CD4-positive, CD25-positive, alpha-beta regulatory T cell (primary cell): ENCODE measurements at regions not wholly inside any gene's neighbourhood (a gene's known extent, or its start where the extent isn't known, plus 50 kb on each side); places are given as distances from the start of the nearest gene placed in this dataset.

ENCODE experiments used
- ATAC-seq, 2 donors: fragments of 150-1000 bp; cut with Tn5 transposase; one replicate each; pipeline ENCODE4 v1.10.0; 2021; ENCODE audit warnings: low read depth in 2 of 2, moderate number of reproducible peaks in 2 of 2, moderate library complexity in 1 of 2
- DNase-seq, 3 donors: peaks; one replicate each; pipeline versions ENCODE4 v3.0.0 to v3.0.0-alpha.2; 2012 to 2022; ENCODE audit warnings: mixed read lengths in 1 of 3
- H3K27ac ChIP-seq: one replicate; pipeline ENCODE4 v1.7.0; 2013; ENCODE audit warnings: mild to moderate bottlenecking, low read length; ENCODE audit not compliant: insufficient read depth, poor library complexity, severe bottlenecking
- H3K27me3 ChIP-seq: one replicate; pipeline ENCODE4 v1.7.0; 2013; ENCODE audit warnings: low read length; ENCODE audit not compliant: control insufficient read depth, insufficient read depth
- H3K36me3 ChIP-seq: one replicate; pipeline ENCODE4 v1.7.0; 2013; ENCODE audit warnings: mild to moderate bottlenecking, low read length, moderate library complexity; ENCODE audit not compliant: control insufficient read depth, insufficient read depth
- H3K4me1 ChIP-seq: 2 replicates; pipeline ENCODE4 v1.7.0; 2013; ENCODE audit warnings: mild to moderate bottlenecking, low read length; ENCODE audit not compliant: insufficient read depth, control insufficient read depth, poor library complexity, severe bottlenecking
- H3K4me3 ChIP-seq: one replicate; pipeline ENCODE4 v1.7.0; 2013; ENCODE audit warnings: low read depth, mild to moderate bottlenecking, low read length, moderate library complexity
- H3K9me3 ChIP-seq, 2 experiments: 1 replicate in 1 of 2; 2 replicates in 1 of 2; pipeline ENCODE4 v1.7.0; 2013; ENCODE audit warnings: low read length in 2 of 2, mild to moderate bottlenecking in 1 of 2, moderate library complexity in 1 of 2; ENCODE audit not compliant: control insufficient read depth in 2 of 2
- H3K27ac Mint-ChIP-seq, 3 donors: one replicate each; pipeline ENCODE4 v1.8.0; 2020 to 2022; ENCODE audit warnings: mild to moderate bottlenecking in 3 of 3, mixed read lengths in 3 of 3, moderate library complexity in 2 of 3
- H3K27me3 Mint-ChIP-seq: one replicate; pipeline ENCODE4 v1.8.0; 2022; ENCODE audit warnings: mild to moderate bottlenecking, mixed read lengths
- H3K36me3 Mint-ChIP-seq: one replicate; pipeline ENCODE4 v1.8.0; 2020; ENCODE audit warnings: mixed read lengths
- H3K4me1 Mint-ChIP-seq, 4 donors: one replicate each; pipeline ENCODE4 v1.8.0; 2020 to 2022; ENCODE audit warnings: mixed read lengths in 4 of 4, mild to moderate bottlenecking in 1 of 4
- H3K4me3 Mint-ChIP-seq, 4 donors: one replicate each; pipeline ENCODE4 v1.8.0; 2020 to 2022; ENCODE audit warnings: mild to moderate bottlenecking in 4 of 4, mixed read lengths in 4 of 4, moderate library complexity in 3 of 4
- H3K9me3 Mint-ChIP-seq, 7 donors: one replicate each; pipeline ENCODE4 v1.8.0; 2020 to 2022; ENCODE audit warnings: mixed read lengths in 7 of 7, mild to moderate bottlenecking in 3 of 7, moderate library complexity in 2 of 7

DNA sequence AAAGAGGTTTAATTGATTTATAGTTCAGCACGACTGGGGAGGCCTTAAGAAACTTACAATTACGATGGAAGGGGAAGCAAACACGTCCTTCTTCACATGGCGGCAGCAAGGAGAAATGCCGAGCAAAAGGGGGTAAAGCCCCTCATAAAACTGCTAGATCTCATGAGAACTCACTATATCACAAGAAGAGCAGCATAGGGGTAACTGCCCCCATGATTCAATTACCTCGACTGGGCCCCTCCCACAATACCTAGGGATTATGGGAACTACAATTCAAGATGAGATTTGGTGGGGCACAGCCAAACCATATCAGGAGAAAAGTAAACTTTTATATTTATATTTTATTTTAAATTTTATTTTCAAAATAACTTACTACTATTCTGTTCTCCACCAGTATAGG is 272.0 kb downstream of the MYCN start:
- peaks cover 8% of the 10 kb centered on the region for H3K27me3 Mint-ChIP-seq
- ATAC-seq (no peak), DNase-seq (no peak)
- no peak overlapping the region for H3K4me3 Mint-ChIP-seq
- peaks cover 0 to 2% (median 0%) of the 10 kb centered on the region in 7 donors for H3K9me3 Mint-ChIP-seq
- Histone ChIP-seq H3K27ac (no peak overlapping the region), H3K36me3 (no peaks in the 10 kb centered on the region), H3K4me1 (no peaks in the 10 kb centered on the region), H3K9me3 (no peaks in the 10 kb centered on the region), H3K4me3 (no peak overlapping the region), H3K27me3 (no peaks in the 10 kb centered on the region)
- H3K27ac Mint-ChIP-seq: no peak overlapping the region
- no peaks in the 10 kb centered on the region for H3K36me3 Mint-ChIP-seq
- H3K4me1 Mint-ChIP-seq: no peaks in the 10 kb centered on the region

DNA sequence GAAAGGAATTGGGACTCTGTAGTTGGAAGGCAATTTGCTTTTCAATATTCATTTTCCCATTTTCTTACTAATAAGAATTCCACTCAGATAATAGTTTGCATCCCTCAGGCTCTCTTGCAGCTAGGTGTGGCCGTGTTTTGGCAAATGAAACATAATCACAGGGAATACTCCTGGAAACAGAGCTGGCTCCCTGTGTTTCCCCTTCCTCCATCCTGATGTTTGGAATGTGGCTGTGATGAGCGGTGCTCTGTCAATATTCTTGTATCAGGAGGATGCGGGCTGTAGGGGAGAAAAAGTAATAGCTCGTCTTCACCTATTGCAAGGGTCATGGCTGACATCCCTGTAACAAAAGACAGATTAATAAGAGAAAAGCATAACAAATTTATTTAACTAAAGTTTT is 271.0 kb downstream of the MYCN start:
- Histone ChIP-seq H3K27me3 (no peaks in the 10 kb centered on the region), H3K4me1 (no peaks in the 10 kb centered on the region), H3K9me3 (no peaks in the 10 kb centered on the region), H3K36me3 (no peaks in the 10 kb centered on the region), H3K4me3 (no peak overlapping the region), H3K27ac (no peak overlapping the region)
- Mint-ChIP-seq H3K4me1 (no peaks in the 10 kb centered on the region), H3K9me3 (peaks cover 0 to 5% (median 0%) of the 10 kb centered on the region in 7 donors), H3K36me3 (no peaks in the 10 kb centered on the region), H3K27ac (no peak overlapping the region), H3K27me3 (peaks cover 4% of the 10 kb centered on the region), H3K4me3 (no peak overlapping the region)
- ATAC-seq (no peak), DNase-seq (no peak)

DNA sequence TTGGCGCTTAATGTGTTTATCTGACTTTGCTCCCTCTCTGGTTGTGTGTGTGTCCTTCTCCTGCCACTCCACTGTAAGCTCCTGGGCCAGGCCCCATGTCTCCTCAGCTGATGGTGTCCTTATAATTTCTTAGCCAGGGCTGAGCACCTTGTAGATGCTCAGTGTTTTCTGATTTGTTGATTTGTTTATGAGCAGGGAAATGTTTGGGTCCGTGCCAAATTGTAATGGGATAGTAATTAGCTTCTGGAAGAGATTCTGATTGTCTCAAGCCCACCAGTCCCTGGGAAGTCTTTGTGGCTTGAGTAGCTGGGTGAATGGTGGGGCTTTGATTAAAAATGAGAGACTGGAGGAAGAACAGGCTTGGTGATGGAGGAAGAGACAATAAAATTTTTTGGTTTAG is 270.5 kb downstream of the MYCN start:
- no peaks in the 10 kb centered on the region for H3K36me3 ChIP-seq
- H3K27me3 ChIP-seq: no peaks in the 10 kb centered on the region
- Mint-ChIP-seq H3K4me1 (no peaks in the 10 kb centered on the region), H3K4me3 (no peak overlapping the region), H3K27me3 (peaks cover 4% of the 10 kb centered on the region), H3K27ac (no peak overlapping the region), H3K9me3 (peaks cover 0 to 5% (median 0%) of the 10 kb centered on the region in 7 donors), H3K36me3 (no peaks in the 10 kb centered on the region)
- no peak overlapping the region for H3K4me3 ChIP-seq
- H3K4me1 ChIP-seq: no peaks in the 10 kb centered on the region
- no peak overlapping the region for H3K27ac ChIP-seq
- DNase-seq (no peak), ATAC-seq (no peak)
- no peaks in the 10 kb centered on the region for H3K9me3 ChIP-seq

DNA sequence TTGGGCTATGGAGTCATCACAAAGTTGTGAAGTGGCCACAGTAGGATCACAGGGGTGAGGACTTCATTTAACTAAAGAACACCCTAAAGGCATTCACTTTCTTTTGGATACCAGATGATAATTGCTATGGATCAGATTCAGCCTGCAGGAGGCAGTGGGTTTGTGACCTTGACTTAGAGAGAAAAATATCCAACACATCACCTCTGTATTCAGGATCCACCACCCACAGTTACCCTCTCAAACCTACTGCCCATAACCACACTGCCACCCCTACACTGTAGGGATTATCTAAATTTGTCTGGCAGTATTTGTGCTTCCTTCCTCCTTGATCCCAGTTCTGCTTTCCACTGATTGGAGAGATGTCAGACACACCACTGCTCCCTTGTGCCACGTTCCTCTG is 269.4 kb downstream of the MYCN start:
- Mint-ChIP-seq H3K27ac (no peak overlapping the region), H3K9me3 (peaks cover 0 to 5% (median 0%) of the 10 kb centered on the region in 7 donors), H3K36me3 (no peaks in the 10 kb centered on the region), H3K4me1 (no peaks in the 10 kb centered on the region), H3K4me3 (no peak overlapping the region), H3K27me3 (peaks cover 4% of the 10 kb centered on the region)
- no peaks in the 10 kb centered on the region for H3K36me3 ChIP-seq
- no peaks in the 10 kb centered on the region for H3K4me1 ChIP-seq
- no peak overlapping the region for H3K4me3 ChIP-seq
- no peak overlapping the region for H3K27ac ChIP-seq
- H3K27me3 ChIP-seq: no peaks in the 10 kb centered on the region
- ATAC-seq (no peak), DNase-seq (no peak)
- no peaks in the 10 kb centered on the region for H3K9me3 ChIP-seq

DNA sequence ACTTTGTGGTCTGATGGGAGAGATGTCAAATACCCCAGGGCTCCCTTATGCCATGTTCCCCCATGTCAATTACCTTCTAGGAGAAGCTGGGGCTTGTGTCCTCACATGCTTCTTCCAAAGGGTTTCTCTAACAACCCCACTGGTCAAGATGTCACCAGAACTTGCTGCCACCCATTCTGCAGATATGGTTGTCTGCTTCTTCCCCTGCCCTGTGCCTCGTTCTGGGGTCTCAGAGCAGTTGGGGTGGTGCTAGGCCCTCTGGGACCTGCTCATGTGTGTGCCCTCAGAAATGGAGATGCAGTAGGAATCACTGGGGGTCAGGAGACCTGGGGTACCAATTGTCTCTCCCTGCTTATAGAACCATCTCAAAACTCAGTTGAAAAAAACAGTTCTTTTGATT is 268.6 kb downstream of the MYCN start:
- H3K36me3 ChIP-seq: no peaks in the 10 kb centered on the region
- Mint-ChIP-seq H3K36me3 (no peaks in the 10 kb centered on the region), H3K4me1 (no peaks in the 10 kb centered on the region), H3K9me3 (peaks cover 0 to 5% (median 0%) of the 10 kb centered on the region in 7 donors), H3K4me3 (no peak overlapping the region), H3K27me3 (peaks cover 4% of the 10 kb centered on the region), H3K27ac (no peak overlapping the region)
- H3K27ac ChIP-seq: no peak overlapping the region
- ATAC-seq: no peak
- no peaks in the 10 kb centered on the region for H3K9me3 ChIP-seq
- H3K4me1 ChIP-seq: no peaks in the 10 kb centered on the region
- DNase-seq: no peak
- no peaks in the 10 kb centered on the region for H3K27me3 ChIP-seq
- H3K4me3 ChIP-seq: no peak overlapping the region

DNA sequence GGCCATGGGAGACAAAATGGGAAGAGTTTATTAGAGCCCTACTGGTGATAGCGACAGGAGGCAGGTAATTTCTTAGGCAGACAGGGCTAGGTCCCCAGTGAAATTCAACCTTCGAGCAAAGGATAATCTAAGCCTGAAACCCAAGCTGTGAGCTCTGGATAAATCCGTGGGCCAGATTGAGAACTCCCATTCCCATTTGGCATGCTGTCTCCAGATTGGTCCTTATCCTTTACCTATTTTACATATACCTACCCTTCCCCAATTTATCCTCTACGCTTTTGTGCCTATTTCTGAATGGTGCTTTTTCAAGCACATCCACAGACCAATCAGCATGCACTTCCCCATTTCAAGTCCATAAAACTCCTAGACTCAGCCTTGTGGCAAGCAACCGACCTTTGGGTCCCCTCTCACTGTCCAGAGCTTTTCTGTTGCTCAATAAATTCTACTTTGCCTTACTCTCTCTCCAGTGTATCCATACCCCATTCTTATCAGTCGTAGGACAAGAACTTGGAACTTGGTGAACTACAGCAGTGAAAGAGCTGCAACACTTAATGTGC is 268.0 kb downstream of the MYCN start:
- Histone ChIP-seq H3K27ac (no peak overlapping the region), H3K4me3 (no peak overlapping the region), H3K4me1 (no peaks in the 10 kb centered on the region), H3K27me3 (no peaks in the 10 kb centered on the region), H3K9me3 (no peaks in the 10 kb centered on the region), H3K36me3 (no peaks in the 10 kb centered on the region)
- H3K9me3 Mint-ChIP-seq: peaks cover 0 to 5% (median 0%) of the 10 kb centered on the region in 7 donors
- no peak for ATAC-seq
- no peak overlapping the region for H3K27ac Mint-ChIP-seq
- H3K27me3 Mint-ChIP-seq: peaks cover 4% of the 10 kb centered on the region
- H3K4me1 Mint-ChIP-seq: no peaks in the 10 kb centered on the region
- H3K36me3 Mint-ChIP-seq: no peaks in the 10 kb centered on the region
- no peak for DNase-seq
- no peak overlapping the region for H3K4me3 Mint-ChIP-seq

DNA sequence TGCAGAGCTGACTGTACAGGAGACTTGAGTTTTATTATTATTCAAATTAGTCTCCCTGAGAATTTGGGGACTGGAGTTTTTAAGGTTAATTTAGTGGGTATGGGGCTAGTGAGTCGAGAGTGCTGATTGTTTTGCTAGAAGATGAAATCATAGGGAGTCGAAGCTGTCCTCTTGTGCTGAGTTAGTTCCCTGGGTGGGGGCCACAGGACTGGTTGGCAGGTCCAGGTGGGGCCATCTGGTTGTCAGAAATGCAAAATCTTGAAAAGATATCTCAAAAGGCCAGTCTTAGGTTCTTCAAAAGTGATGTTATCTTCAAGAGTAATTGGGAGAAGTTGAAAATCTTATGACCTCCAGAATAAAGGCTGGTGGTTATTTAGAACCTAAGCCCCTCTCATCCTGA is 267.3 kb downstream of the MYCN start:
- Histone ChIP-seq H3K9me3 (no peaks in the 10 kb centered on the region), H3K36me3 (no peaks in the 10 kb centered on the region), H3K4me3 (no peak overlapping the region), H3K4me1 (no peaks in the 10 kb centered on the region), H3K27ac (no peak overlapping the region), H3K27me3 (no peaks in the 10 kb centered on the region)
- Mint-ChIP-seq H3K36me3 (no peaks in the 10 kb centered on the region), H3K4me3 (no peak overlapping the region), H3K4me1 (no peaks in the 10 kb centered on the region), H3K9me3 (peaks cover 0 to 6% (median 0%) of the 10 kb centered on the region in 7 donors), H3K27me3 (peaks cover 4% of the 10 kb centered on the region), H3K27ac (no peak overlapping the region)
- ATAC-seq (no peak), DNase-seq (no peak)

DNA sequence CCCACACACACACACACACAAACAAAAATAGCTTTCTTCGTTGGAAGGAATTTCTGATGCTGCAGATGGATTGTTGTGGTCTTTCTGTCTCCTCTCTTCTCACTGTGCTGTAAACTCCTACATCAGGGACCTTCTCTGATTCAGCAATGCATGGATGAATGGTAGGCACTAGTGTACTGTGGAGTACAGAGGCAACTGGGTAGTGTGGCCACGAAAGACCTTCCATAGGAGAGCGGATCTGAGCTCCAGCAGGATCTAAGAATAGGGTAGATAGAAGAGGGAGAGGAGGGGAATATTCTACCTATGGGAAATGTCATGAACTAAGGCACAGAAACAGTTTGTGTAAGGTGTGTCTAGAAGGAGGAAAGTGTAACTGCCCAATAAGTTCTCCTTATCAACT is 266.8 kb downstream of the MYCN start:
- Histone ChIP-seq H3K27ac (no peak overlapping the region), H3K36me3 (no peaks in the 10 kb centered on the region), H3K4me1 (no peaks in the 10 kb centered on the region), H3K27me3 (no peaks in the 10 kb centered on the region), H3K4me3 (no peak overlapping the region), H3K9me3 (no peaks in the 10 kb centered on the region)
- ATAC-seq (no peak), DNase-seq (no peak)
- Mint-ChIP-seq H3K27me3 (peaks cover 4% of the 10 kb centered on the region), H3K4me3 (no peak overlapping the region), H3K9me3 (peaks cover 0 to 5% (median 0%) of the 10 kb centered on the region in 7 donors), H3K27ac (no peak overlapping the region), H3K36me3 (no peaks in the 10 kb centered on the region), H3K4me1 (no peaks in the 10 kb centered on the region)
